ENCODE measurements at regions not wholly inside any gene's neighbourhood (a gene's known extent, or its start where the extent isn't known, plus 50 kb on each side); places are given as distances from the start of the nearest gene placed in this dataset.

DNA sequence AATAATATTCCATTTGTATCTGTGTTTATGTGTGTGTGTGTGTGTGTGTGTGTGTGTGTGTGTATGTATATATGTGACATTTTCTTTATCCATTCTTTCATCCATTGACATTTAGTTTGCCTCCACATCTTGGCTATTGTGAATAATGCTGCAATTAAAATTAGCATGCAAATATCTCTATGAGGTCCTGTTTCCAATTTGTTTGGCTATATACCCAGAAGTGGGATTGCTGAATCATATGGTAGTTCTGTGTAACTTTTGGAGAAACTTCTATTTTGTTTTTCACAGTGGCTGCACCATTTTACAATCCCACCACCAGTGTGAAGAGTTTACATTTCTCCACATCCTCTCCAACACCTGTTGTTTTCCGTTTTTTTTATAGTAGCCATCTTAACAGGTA, 53.1 kb downstream of the CH25H start:
- intact Hi-C loops (cut with DNase I) = no loop called here
- Histone ChIP-seq H3K4me3 (ENCODE audit: low read length in 3 of 3) (no peak overlapping the region), H3K9ac (ENCODE audit: low read length in 3 of 3) (no peak overlapping the region), H3K36me3 (ENCODE audit: control insufficient read depth in 2 of 3, insufficient read depth in 3 of 3, low read length in 3 of 3) (no peaks in the 10 kb centered on the region), H3K27me3 (ENCODE audit: control insufficient read depth, insufficient read depth, low read length) (no peaks in the 10 kb centered on the region), H3K4me1 (ENCODE audit: control insufficient read depth in 2 of 3, insufficient read depth in 2 of 3, low read depth in 1 of 3, low read length in 3 of 3) (no peaks in the 10 kb centered on the region), H3K27ac (ENCODE audit: low read depth in 2 of 2, low read length in 2 of 2) (no peak overlapping the region), H3K9me3 (ENCODE audit: control insufficient read depth in 2 of 3, insufficient read depth in 1 of 3, low read length in 3 of 3) (no peaks in the 10 kb centered on the region)
- TF ChIP-seq, protein P1, sequence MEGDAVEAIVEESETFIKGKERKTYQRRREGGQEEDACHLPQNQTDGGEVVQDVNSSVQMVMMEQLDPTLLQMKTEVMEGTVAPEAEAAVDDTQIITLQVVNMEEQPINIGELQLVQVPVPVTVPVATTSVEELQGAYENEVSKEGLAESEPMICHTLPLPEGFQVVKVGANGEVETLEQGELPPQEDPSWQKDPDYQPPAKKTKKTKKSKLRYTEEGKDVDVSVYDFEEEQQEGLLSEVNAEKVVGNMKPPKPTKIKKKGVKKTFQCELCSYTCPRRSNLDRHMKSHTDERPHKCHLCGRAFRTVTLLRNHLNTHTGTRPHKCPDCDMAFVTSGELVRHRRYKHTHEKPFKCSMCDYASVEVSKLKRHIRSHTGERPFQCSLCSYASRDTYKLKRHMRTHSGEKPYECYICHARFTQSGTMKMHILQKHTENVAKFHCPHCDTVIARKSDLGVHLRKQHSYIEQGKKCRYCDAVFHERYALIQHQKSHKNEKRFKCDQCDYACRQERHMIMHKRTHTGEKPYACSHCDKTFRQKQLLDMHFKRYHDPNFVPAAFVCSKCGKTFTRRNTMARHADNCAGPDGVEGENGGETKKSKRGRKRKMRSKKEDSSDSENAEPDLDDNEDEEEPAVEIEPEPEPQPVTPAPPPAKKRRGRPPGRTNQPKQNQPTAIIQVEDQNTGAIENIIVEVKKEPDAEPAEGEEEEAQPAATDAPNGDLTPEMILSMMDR (IDR thresholded peaks at IDR 0.05; ENCODE audit: borderline replicate concordance, extremely low read depth, insufficient read depth) = no peak
- DNase-seq = no peak
- no peak for FAIRE-seq

DNA sequence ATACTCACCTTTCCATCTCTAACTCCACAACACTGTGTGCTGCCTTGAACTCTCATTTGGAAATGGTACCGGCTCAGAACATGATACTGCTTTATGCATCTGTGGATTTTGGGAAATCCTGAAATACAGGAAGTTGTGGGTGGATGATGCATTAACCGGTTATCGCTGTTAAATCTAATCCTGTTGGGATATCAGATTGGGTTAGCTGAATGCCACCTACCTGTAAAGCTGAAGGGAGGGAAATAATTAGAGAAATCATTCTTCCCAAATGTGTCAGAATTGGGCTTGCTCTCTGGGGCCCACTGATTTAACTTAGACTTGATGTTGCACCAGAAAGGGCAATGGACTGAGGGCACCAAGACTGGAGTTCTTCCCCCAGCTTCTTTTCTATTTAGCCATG, 54.0 kb downstream of the CH25H start:
- H3K9ac ChIP-seq (ENCODE audit: low read length in 3 of 3) = no peak overlapping the region
- no peaks in the 10 kb centered on the region for H3K27me3 ChIP-seq (ENCODE audit: control insufficient read depth, insufficient read depth, low read length)
- no peak for FAIRE-seq
- DNase-seq = no peak
- H3K36me3 ChIP-seq (ENCODE audit: control insufficient read depth in 2 of 3, insufficient read depth in 3 of 3, low read length in 3 of 3) = no peaks in the 10 kb centered on the region
- no peak overlapping the region for H3K4me3 ChIP-seq (ENCODE audit: low read length in 3 of 3)
- H3K4me1 ChIP-seq (ENCODE audit: control insufficient read depth in 2 of 3, insufficient read depth in 2 of 3, low read depth in 1 of 3, low read length in 3 of 3) = no peaks in the 10 kb centered on the region
- H3K9me3 ChIP-seq (ENCODE audit: control insufficient read depth in 2 of 3, insufficient read depth in 1 of 3, low read length in 3 of 3) = no peaks in the 10 kb centered on the region
- H3K27ac ChIP-seq (ENCODE audit: low read depth in 2 of 2, low read length in 2 of 2) = no peak overlapping the region
- TF ChIP-seq, protein P1 (IDR thresholded peaks at IDR 0.05; ENCODE audit: borderline replicate concordance, extremely low read depth, insufficient read depth) = no peak
- intact Hi-C loops (cut with DNase I) = no loop called here

DNA sequence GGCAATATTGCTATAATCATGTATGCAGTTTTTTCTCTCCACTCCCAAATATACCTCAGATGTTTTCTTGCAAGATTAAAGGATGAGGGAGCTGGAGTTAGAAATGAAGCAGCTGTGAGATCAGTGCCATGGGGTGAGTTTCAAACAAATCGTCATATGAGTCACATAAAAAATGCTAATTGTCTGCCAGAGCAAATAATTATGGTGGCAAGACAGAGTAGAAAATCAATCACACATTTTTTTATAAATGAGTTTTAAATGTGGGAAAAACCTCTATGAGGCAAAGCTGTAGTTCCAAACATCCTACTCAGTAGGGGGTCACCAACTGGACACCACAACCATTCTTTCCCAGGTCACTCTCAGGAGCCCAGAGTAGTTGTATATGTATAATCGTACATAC, 55.3 kb downstream of the CH25H start:
- Histone ChIP-seq H3K27me3 (ENCODE audit: control insufficient read depth, insufficient read depth, low read length) (no peaks in the 10 kb centered on the region), H3K36me3 (ENCODE audit: control insufficient read depth in 2 of 3, insufficient read depth in 3 of 3, low read length in 3 of 3) (no peaks in the 10 kb centered on the region), H3K27ac (ENCODE audit: low read depth in 2 of 2, low read length in 2 of 2) (no peak overlapping the region), H3K4me1 (ENCODE audit: control insufficient read depth in 2 of 3, insufficient read depth in 2 of 3, low read depth in 1 of 3, low read length in 3 of 3) (no peaks in the 10 kb centered on the region), H3K9me3 (ENCODE audit: control insufficient read depth in 2 of 3, insufficient read depth in 1 of 3, low read length in 3 of 3) (no peaks in the 10 kb centered on the region), H3K9ac (ENCODE audit: low read length in 3 of 3) (no peak overlapping the region), H3K4me3 (ENCODE audit: low read length in 3 of 3) (no peak overlapping the region)
- DNase-seq (no peak), FAIRE-seq (no peak)
- intact Hi-C loops (cut with DNase I) = no loop called here
- TF ChIP-seq, protein P1 (IDR thresholded peaks at IDR 0.05; ENCODE audit: borderline replicate concordance, extremely low read depth, insufficient read depth) = no peak

DNA sequence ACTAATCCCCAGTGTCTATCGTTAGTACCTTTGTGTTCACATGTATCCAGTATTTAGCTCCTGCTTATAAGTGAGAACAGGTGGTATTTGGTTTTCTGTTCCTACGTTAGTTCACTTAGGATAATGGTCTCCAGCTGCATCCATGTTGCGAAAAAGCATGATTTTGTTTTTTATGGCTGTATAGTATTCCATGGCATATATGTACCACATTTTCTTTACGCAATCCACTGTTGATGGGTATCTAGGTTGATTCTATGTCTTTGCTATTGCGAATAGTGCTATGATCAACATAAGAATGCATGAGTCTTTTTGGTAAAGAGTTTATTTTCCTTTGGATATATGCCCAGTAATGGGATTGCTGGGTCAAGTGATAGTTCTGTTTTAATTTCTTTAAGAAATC, 59.1 kb downstream of the CH25H start:
- no peaks in the 10 kb centered on the region for H3K27me3 ChIP-seq (ENCODE audit: control insufficient read depth, insufficient read depth, low read length)
- H3K9ac ChIP-seq (ENCODE audit: low read length in 3 of 3) = no peak overlapping the region
- TF ChIP-seq, protein P1 (IDR thresholded peaks at IDR 0.05; ENCODE audit: borderline replicate concordance, extremely low read depth, insufficient read depth) = no peak
- intact Hi-C loops (cut with DNase I) = no loop called here
- H3K9me3 ChIP-seq (ENCODE audit: control insufficient read depth in 2 of 3, insufficient read depth in 1 of 3, low read length in 3 of 3) = no peaks in the 10 kb centered on the region
- no peak overlapping the region for H3K27ac ChIP-seq (ENCODE audit: low read depth in 2 of 2, low read length in 2 of 2)
- DNase-seq (no peak), FAIRE-seq (no peak)
- no peak overlapping the region for H3K4me3 ChIP-seq (ENCODE audit: low read length in 3 of 3)
- H3K36me3 ChIP-seq (ENCODE audit: control insufficient read depth in 2 of 3, insufficient read depth in 3 of 3, low read length in 3 of 3) = no peaks in the 10 kb centered on the region
- H3K4me1 ChIP-seq (ENCODE audit: control insufficient read depth in 2 of 3, insufficient read depth in 2 of 3, low read depth in 1 of 3, low read length in 3 of 3) = no peaks in the 10 kb centered on the region
